22Rv1 (cell line): ENCODE measurements at regions not wholly inside any gene's neighbourhood (a gene's known extent, or its start where the extent isn't known, plus 50 kb on each side); places are given as distances from the start of the nearest gene placed in this dataset.

Source experiments
- H3K27ac ChIP-seq: fragments of 450-650 bp; 2 replicates; pipeline ENCODE4 v1.5.1; 2017
- ZFX ChIP-seq: fragments of 450-650 bp; IDR thresholded peaks from 2 replicates; pipeline ENCODE4 v1.6.1; 2017; ENCODE audit warnings: antibody characterized with exemption, borderline replicate concordance
- TF ChIP-seq, protein P1 (sequence below): fragments of 450-650 bp; IDR thresholded peaks from 2 replicates; pipeline ENCODE4 v1.5.1; 2017; ENCODE audit warnings: mild to moderate bottlenecking

DNA sequence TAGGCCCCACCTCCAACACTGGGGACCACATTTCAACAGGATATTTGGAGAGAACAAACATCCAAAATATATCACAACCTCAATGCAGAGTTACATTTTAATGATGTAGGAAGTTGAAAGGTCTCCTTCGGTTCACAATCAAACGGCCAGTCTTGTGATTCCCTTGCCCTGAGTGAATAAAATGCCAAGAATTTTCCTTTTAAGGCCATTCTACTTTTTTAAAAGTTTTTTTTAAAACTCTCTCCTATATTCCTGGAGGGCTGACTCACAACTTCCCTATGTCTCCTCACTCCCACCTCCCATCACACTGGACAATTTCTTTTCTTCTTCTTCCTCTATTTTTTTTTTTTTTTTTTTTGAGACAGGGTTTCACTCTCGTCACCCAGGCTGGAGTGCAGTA is 693.6 kb upstream of the AUTS2 start:
- TF ChIP-seq, protein P1, sequence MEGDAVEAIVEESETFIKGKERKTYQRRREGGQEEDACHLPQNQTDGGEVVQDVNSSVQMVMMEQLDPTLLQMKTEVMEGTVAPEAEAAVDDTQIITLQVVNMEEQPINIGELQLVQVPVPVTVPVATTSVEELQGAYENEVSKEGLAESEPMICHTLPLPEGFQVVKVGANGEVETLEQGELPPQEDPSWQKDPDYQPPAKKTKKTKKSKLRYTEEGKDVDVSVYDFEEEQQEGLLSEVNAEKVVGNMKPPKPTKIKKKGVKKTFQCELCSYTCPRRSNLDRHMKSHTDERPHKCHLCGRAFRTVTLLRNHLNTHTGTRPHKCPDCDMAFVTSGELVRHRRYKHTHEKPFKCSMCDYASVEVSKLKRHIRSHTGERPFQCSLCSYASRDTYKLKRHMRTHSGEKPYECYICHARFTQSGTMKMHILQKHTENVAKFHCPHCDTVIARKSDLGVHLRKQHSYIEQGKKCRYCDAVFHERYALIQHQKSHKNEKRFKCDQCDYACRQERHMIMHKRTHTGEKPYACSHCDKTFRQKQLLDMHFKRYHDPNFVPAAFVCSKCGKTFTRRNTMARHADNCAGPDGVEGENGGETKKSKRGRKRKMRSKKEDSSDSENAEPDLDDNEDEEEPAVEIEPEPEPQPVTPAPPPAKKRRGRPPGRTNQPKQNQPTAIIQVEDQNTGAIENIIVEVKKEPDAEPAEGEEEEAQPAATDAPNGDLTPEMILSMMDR: no peak
- no peak overlapping the region for H3K27ac ChIP-seq

DNA sequence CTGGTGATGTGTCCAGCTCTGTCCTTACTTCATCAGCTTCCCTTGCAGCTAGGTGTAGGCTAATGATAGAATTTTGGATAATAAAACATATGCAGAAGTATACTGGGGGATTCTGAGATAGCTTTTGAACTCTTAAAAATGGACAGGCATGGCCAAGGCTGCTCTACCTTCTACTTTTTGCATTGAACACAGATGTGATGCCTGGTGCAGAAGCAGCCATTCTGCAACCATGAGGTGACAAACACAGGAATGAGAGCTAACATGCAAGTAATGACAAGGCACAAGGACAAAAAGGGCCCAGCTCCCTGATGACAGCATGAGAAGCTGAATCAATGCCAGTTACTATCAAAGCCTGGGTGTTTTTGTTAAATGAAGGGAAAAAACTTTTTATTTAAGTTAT is 686.5 kb upstream of the AUTS2 start:
- no peak overlapping the region for H3K27ac ChIP-seq
- TF ChIP-seq ZFX: no peak
- TF ChIP-seq, protein P1: no peak

DNA sequence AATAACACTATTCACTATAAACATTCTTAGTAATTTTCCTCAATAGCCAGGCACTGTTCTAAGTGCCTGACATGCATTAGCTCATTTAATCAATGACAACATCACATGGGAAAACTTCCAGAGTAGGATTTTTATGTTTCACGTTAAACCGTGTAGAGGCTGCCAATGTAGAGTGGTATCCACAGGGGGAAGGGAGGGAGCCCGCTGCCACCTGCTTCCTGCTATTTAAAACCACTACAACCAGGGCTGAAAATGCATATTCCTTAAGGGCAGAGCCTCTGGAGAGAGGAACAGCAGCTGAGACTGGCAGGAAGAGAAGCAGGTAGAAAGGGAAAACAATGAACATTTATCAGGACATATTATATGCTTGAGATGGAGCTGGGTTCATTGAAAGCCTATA is 684.3 kb upstream of the AUTS2 start:
- H3K27ac ChIP-seq: no peak overlapping the region
- TF ChIP-seq, protein P1: no peak
- TF ChIP-seq ZFX: no peak

DNA sequence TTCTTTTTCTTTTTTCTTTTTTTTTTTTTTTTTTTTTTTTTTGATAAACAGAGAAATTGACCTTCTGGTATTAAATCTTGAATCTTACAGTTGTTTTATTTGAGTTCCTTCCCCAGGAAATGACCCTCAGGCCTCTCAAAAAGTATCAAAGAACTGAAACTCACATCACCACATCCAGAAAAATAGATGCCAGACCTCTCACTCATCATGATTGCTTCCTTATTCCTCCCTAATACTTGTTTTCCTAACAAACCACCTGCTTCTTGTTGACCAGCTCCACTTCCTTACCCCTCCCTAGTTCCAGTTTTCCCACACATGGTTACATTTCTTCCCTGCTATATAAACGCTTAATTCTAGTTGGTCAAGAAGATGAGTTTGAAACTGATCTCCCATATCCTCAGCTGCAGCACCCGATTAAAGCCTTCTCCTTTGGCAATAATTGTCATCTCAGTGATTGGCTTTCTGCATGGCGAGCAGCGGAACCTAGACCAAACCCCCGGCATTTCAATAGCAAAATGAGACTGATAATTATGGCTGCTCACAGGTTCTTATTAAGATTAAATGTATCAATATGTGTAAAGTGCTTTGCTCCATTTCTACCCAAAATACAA is 681.1 kb upstream of the AUTS2 start:
- TF ChIP-seq, protein P1: no peak
- TF ChIP-seq ZFX: no peak
- no peak overlapping the region for H3K27ac ChIP-seq

DNA sequence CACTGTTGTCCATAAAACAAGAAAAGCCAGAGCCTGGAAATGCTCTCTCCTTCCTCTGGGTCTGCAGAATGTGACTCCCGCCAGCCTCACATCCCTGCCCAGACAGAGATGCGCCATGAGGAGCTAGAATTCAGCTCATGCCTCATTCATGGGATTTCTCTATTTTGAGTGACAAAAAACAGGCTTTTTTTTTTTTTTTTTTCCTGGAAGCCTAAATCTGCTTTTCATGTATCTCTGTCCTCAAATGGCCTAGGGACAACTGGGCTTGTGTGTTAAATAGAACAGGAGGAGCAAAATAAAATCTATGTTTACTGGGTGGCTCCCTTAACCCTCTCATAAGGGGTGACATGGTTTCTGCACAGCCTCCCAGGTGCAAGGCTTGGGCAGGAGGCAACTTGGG is 679.7 kb upstream of the AUTS2 start:
- H3K27ac ChIP-seq: no peak overlapping the region
- TF ChIP-seq ZFX: no peak
- TF ChIP-seq, protein P1: no peak

DNA sequence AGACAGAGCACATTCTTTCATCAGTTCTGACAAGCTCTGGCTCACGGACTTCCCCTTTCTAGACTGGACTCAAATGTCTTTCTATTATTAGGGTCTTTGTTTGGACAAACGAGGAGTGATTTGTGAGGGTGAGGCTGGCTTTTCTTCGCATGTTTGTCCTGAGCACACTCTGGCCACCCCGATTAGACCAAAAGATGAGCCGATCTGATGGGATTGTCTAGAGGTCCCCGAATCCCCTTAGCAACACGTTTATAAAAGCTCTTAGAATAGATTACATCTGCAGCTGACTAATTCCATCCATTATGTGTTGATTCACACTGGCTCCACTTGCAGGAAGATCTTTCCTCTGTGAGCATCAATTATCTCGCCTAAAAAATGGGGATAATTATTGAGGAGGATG is 675.4 kb upstream of the AUTS2 start:
- no peak for TF ChIP-seq ZFX
- TF ChIP-seq, protein P1: no peak

DNA sequence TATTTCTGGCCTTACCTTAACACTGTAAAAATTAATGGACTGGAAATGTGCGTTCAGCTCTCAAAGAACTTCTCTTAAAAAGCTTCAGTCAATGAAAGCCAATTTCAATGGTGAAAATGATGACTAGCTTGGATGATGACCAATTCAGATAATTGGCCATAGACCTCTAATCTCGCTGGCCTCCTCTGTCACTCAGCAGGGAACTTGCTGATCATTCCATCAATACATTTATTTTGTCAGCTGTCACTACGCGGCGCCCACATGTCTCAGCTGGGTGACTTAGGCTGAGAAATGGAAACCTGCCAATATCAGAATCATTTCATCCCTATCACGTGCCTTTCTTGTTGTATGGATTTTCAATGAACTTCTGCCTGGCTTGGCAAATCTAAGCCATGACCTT is 673.0 kb upstream of the AUTS2 start:
- no peak overlapping the region for H3K27ac ChIP-seq
- TF ChIP-seq, protein P1: no peak
- no peak for TF ChIP-seq ZFX

More for the DNA sequence above, 675.4 kb upstream of the AUTS2 start:
- no peak overlapping the region for H3K27ac ChIP-seq
